ENCODE measurements at regions not wholly inside any gene's neighbourhood (a gene's known extent, or its start where the extent isn't known, plus 50 kb on each side); places are given as distances from the start of the nearest gene placed in this dataset.

DNA sequence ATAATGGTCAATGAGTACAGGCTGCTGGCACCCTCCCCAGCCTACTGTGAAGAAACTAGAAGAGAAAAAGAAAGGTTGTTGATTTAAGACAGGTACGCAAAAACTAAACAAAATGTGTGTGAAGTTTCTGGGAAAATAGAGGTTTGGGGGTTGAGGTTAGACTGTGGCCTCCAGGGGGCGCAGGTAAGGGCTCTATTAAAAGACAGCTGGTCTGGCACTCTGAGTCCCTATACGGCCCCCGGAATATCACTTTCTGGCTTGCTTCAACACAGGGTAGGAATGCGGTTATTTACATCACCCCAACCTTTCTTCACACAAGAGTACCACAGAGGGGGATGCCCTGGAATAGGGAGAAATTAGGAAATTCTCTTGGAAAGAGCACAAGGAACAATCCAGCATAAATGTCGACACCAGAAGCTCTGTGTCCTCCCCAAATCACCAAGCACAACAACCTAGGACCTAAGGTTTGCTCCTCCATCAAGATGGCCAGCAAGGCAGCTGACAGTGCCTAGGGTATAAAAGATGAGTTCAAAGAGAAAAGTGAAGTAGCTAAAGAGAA lies 480.8 kb upstream of the KLHL29 start:
- Mint-ChIP-seq H3K36me3 (no peaks in the 10 kb centered on the region), H3K27me3 (ENCODE audit: insufficient read depth, low read depth) (peaks cover 2% of the 10 kb centered on the region), H3K9me3 (no peaks in the 10 kb centered on the region), H3K4me1 (peaks cover 5% of the 10 kb centered on the region), H3K27ac (no peak overlapping the region), H3K4me3 (no peak overlapping the region)
- no peak overlapping the region for H3K4me3 ChIP-seq
- no peak overlapping the region for H3K9ac ChIP-seq
- no peaks in the 10 kb centered on the region for H3K36me3 ChIP-seq
- H2AFZ ChIP-seq (replicated peaks): peak overlapping the region; percentile 69
- no peaks in the 10 kb centered on the region for H3K4me1 ChIP-seq
- TF ChIP-seq EZH2 (IDR thresholded peaks at IDR 0.05): no peak
- TF ChIP-seq, protein P1, sequence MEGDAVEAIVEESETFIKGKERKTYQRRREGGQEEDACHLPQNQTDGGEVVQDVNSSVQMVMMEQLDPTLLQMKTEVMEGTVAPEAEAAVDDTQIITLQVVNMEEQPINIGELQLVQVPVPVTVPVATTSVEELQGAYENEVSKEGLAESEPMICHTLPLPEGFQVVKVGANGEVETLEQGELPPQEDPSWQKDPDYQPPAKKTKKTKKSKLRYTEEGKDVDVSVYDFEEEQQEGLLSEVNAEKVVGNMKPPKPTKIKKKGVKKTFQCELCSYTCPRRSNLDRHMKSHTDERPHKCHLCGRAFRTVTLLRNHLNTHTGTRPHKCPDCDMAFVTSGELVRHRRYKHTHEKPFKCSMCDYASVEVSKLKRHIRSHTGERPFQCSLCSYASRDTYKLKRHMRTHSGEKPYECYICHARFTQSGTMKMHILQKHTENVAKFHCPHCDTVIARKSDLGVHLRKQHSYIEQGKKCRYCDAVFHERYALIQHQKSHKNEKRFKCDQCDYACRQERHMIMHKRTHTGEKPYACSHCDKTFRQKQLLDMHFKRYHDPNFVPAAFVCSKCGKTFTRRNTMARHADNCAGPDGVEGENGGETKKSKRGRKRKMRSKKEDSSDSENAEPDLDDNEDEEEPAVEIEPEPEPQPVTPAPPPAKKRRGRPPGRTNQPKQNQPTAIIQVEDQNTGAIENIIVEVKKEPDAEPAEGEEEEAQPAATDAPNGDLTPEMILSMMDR (IDR thresholded peaks at IDR 0.05): peak; percentile 91
- H3K9me3 ChIP-seq (ENCODE audit: low read depth): no peaks in the 10 kb centered on the region
- no peaks in the 10 kb centered on the region for H3K79me2 ChIP-seq (ENCODE audit: low read depth)
- H3F3A ChIP-seq (ENCODE audit: low read depth): no peaks in the 10 kb centered on the region
- no peak overlapping the region for H3K27ac ChIP-seq
- DNase-seq (ENCODE audit: low spot score): peak; percentile 79
- no peaks in the 10 kb centered on the region for H3K27me3 ChIP-seq
- no peaks in the 10 kb centered on the region for H4K20me1 ChIP-seq (ENCODE audit: low read depth)
- H3K4me2 ChIP-seq: no peak overlapping the region

GRCh38 chr2:22907330-22907729 lies 477.6 kb upstream of the KLHL29 start:
- no peak overlapping the region for H3K27ac Mint-ChIP-seq
- no peaks in the 10 kb centered on the region for H3K36me3 Mint-ChIP-seq
- H3K27me3 Mint-ChIP-seq (ENCODE audit: insufficient read depth, low read depth): peaks cover 2% of the 10 kb centered on the region
- Histone ChIP-seq H3F3A (ENCODE audit: low read depth) (no peaks in the 10 kb centered on the region), H3K36me3 (no peaks in the 10 kb centered on the region), H4K20me1 (ENCODE audit: low read depth) (no peaks in the 10 kb centered on the region), H3K27me3 (no peaks in the 10 kb centered on the region), H3K27ac (no peak overlapping the region), H3K4me2 (no peak overlapping the region), H3K4me1 (peaks cover 6% of the 10 kb centered on the region), H3K79me2 (ENCODE audit: low read depth) (no peaks in the 10 kb centered on the region), H3K9ac (no peak overlapping the region), H3K4me3 (no peak overlapping the region), H3K9me3 (ENCODE audit: low read depth) (no peaks in the 10 kb centered on the region), H2AFZ (replicated peaks) (no peak overlapping the region)
- H3K4me3 Mint-ChIP-seq: no peak overlapping the region
- H3K9me3 Mint-ChIP-seq: no peaks in the 10 kb centered on the region
- peaks cover 3% of the 10 kb centered on the region for H3K4me1 Mint-ChIP-seq
- DNase-seq (ENCODE audit: low spot score): no peak
- TF ChIP-seq, protein P1 (IDR thresholded peaks at IDR 0.05): no peak
- TF ChIP-seq EZH2 (IDR thresholded peaks at IDR 0.05): no peak
- no peak for TF ChIP-seq EZH2phosphoT487 (IDR thresholded peaks at IDR 0.05)

DNA sequence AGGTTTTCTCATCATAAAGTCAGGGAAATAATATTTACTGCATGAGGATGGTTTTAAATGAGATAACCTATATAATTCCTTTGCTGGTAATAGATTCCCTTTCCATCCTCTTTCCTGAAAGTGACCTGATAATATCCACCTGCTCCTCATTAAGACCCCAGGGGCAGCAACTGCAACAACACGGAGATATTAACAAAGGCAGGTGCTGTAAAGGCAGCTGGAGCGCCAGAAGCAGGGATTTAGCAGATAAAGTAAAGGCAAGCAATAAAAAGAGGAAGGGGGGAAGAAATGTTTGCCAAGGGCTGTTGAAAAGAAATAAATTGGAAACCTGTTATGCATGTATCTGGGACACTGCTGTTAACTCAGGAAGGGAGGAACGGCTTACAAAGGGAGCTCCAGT lies 472.6 kb upstream of the KLHL29 start:
- no peak overlapping the region for H3K9ac ChIP-seq
- no peak for DNase-seq (ENCODE audit: low spot score)
- Mint-ChIP-seq H3K27ac (no peak overlapping the region), H3K36me3 (no peaks in the 10 kb centered on the region), H3K4me3 (no peak overlapping the region), H3K27me3 (ENCODE audit: insufficient read depth, low read depth) (peaks cover 6% of the 10 kb centered on the region), H3K9me3 (no peaks in the 10 kb centered on the region), H3K4me1 (peaks cover 3% of the 10 kb centered on the region)
- peaks cover 10% of the 10 kb centered on the region for H3K4me1 ChIP-seq
- TF ChIP-seq, protein P1 (IDR thresholded peaks at IDR 0.05): no peak
- no peak for TF ChIP-seq EZH2phosphoT487 (IDR thresholded peaks at IDR 0.05)
- no peak for TF ChIP-seq EZH2 (IDR thresholded peaks at IDR 0.05)
- no peaks in the 10 kb centered on the region for H3F3A ChIP-seq (ENCODE audit: low read depth)
- H3K79me2 ChIP-seq (ENCODE audit: low read depth): no peaks in the 10 kb centered on the region
- no peak overlapping the region for H3K4me3 ChIP-seq
- no peak overlapping the region for H3K27ac ChIP-seq
- H3K27me3 ChIP-seq: no peaks in the 10 kb centered on the region
- H3K9me3 ChIP-seq (ENCODE audit: low read depth): no peaks in the 10 kb centered on the region
- no peak overlapping the region for H2AFZ ChIP-seq (replicated peaks)
- no peaks in the 10 kb centered on the region for H4K20me1 ChIP-seq (ENCODE audit: low read depth)
- no peaks in the 10 kb centered on the region for H3K36me3 ChIP-seq
- H3K4me2 ChIP-seq: no peak overlapping the region
